Eye (tissue), 1 donor: ENCODE measurements at regions not wholly inside any gene's neighbourhood (a gene's known extent, or its start where the extent isn't known, plus 50 kb on each side); places are given as distances from the start of the nearest gene placed in this dataset.
"Not testable (repeated sequence)": the region's sequence is repeated elsewhere in the genome, so short reads cannot be mapped to it uniquely, and the experiment has no call there.

Experiments
- DNase-seq: peaks from one replicate; pipeline ENCODE4 v3.0.0-alpha.2; 2015

GRCh38 chr5:18745042-18745987 lies 1111.1 kb downstream of the TAF11L14 start:
- DNase-seq, result no peak

DNA sequence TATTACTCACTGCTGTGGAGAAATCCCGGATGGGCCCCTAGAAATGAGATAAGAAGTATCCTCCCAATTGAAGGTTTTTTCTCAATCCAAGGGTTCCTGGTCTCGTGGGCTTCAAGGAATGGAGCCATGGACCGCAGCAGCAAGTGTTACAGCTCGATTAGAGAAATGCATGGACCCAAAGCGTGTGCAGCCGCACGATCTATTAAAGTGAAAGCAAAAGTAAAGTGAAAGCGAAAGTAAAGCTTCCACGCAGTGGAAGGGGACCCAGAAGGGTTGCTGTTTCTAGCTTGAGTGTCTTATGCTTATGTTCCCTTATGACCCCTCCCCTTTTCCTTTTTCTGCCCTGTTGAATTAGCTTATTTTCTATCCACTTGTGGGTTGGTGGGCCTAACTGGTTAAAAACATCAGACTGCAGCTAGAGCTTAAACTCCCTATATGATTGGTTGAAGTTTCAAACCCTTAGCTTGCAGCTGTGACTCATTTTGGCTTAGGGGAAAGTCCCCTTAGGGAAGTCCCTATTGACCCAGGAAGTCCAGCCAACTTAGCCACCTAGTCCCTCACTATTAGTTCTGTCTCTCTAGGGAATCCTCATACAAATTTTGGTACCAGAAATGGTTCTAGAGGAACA lies 1111.8 kb downstream of the TAF11L14 start:
- DNase-seq, result no peak

DNA sequence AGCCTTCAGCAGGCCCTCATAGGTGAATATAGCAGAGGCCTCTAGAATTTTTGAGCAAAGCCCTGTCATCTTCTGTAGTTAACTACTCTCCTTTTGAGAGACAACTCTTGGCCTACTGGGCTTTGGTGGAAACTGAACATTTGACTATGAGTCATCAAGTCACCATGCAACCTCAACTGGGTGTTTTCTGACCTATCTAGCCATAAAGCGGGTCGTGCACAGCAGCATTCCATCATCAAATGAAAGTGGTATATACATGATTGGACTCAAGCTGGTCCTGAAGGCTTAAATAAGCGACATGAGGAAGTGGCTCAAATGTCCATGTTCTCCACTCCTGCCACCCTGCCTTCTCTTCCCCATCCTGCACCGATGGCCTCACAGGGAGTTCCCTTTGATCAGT lies 1115.5 kb downstream of the TAF11L14 start:
- no peak for DNase-seq

- DNase-seq, result no peak
Observed at GRCh38 chr5:18752317-18752716, 1118.1 kb downstream of the TAF11L14 start.

DNA sequence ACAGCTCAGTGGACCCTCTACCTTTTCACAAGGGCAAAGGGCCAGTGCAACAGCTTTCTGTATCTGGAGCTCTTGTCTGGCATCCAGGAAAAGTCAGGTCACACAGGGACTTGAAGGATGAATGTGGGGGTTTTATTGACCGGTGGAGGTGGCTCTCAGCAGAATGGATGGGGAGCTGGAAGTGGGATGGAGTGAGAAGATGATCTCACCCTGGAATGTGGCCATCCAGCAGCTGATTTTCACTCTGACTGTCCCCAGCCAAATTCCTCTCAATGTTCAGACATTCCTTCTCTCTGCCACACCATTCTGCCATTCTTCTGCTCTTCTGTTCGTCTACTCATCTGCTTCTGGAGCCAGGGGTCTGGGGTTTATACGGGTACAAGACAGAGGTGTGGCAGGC lies 1119.9 kb downstream of the TAF11L14 start:
- no peak for DNase-seq

DNA sequence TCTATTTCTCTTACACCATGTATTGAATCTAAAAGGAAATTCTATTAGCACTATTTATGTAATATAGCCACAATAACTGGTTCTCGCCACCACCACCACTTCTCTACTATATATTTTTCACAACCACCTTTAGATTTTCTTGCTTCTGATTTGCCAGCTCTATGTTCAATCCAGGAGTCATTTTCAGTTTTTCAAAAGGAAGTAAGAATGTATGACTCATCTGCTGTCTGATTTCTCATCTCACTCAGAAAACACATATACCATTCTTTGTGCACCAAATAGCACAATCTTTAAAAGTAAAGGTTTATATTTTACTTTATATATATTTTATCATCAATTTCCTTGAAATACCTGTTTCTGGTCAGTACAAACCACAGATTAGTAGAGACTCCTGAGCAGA lies 1127.5 kb downstream of the TAF11L14 start:
- DNase-seq, result no peak

DNA sequence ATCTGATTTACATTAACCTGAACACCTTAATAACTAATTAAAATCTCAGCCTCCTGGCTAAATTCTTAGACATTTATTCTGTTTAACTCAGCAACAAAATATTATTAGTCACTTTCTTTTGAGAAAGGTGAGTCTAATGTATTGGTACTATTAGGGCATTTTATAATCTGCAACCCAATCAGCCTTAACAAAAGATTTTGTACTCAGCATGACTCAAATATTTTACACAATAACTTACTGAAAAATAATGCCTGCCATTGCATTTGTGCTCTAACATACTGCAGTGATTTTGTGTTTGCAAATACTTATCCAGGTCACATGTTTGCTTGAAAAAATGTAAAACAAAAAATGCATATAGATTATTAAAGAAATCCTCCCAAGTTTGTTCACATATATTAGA lies 1129.9 kb downstream of the TAF11L14 start:
- no peak for DNase-seq

GRCh38 chr5:18765304-18765703 lies 1131.0 kb downstream of the TAF11L14 start:
- no peak for DNase-seq

- DNase-seq, result no peak
Observed at GRCh38 chr5:18771097-18771610, 1136.9 kb downstream of the TAF11L14 start.

GRCh38 chr5:18772475-18772874 lies 1138.2 kb downstream of the TAF11L14 start:
- no peak for DNase-seq

GRCh38 chr5:18778225-18778624 lies 1144.0 kb downstream of the TAF11L14 start:
- no peak for DNase-seq

DNA sequence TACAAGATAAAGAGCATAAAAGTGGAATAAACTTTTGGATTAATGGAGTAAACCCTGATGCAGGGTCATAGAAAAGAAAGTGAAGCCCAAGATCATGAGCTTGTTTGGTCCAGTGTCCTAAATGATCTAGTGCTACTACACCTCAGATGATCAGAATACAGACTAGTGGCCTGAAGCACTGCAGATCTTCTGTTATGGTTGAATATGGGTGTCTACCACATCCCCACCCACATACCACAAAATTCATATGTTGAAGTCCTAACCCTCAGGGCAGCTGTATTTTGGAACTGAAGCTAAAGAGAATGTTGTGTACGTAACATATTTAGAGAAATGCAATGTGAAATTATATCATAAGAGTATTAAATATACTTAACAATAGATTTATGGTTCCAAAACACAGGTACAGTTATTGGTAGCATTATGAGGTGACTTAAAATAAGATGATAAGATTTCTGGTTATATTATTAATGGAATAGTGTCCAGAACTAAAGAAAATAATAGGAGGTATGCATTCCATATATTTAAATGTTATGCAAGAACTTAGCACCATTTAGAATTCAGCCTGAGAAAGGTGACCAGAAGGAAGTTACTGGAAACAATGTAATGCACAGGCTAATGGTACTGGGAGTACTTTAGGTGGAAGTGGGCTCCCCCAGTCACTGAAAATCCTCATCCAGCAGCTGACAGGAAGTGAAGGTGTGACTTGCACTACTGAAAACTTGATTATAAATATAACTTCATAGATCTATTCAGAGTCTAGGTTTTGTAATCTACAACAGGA lies 1155.1 kb downstream of the TAF11L14 start:
- no peak for DNase-seq

GRCh38 chr5:18792145-18792544 lies 1157.9 kb downstream of the TAF11L14 start:
- DNase-seq, result no peak

- DNase-seq, result no peak
Observed at GRCh38 chr5:18797222-18797621, 1163.0 kb downstream of the TAF11L14 start.

DNA sequence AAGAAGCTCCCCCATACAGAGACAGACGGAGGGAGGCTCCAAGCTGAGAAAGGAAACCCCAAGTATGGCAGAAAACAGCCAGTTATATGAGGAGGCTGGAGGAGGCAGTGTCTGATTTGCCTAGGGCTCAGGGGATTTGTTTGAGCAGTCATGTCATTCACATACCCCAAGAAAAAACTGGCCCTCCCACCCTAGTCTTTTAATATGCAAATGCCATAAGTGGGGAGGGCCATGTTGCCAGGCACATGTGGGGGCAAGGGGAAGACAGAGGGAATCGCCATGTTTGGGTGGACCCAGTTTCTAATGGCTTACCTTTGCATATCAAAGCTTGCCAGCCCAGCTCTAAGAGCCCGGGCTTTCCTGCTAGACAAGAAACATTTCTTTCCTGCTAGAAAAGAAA lies 1163.8 kb downstream of the TAF11L14 start:
- no peak for DNase-seq

DNA sequence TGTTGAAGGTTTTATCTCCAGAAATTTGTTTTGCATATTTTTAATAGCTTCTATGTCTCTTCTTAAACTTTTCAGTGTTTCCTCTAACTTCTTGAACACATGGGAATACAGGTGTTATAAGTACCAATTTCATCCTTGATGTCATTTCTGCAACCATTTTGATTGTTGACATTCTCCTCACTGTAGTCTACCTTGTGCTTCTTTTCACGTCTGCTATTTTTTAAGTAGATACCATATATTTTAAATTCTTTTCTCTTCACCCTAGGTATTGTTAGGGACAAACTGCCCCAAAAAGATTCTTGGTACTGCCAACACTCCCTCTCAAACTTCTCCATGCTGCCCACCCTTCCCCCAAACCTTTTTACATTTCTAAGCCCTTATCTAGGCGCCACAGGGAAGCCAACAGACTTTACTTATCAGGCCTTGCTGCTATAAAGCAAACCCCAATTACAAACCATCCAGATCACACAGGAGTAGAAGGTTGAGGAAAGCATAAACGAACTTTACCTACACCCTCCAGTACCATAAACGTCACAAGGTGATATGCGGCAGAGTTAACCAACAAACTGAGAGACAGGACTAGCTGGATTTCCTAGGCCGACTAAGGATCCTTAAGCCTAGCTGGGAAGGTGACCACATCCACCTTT lies 1165.3 kb downstream of the TAF11L14 start:
- DNase-seq, result no peak

DNA sequence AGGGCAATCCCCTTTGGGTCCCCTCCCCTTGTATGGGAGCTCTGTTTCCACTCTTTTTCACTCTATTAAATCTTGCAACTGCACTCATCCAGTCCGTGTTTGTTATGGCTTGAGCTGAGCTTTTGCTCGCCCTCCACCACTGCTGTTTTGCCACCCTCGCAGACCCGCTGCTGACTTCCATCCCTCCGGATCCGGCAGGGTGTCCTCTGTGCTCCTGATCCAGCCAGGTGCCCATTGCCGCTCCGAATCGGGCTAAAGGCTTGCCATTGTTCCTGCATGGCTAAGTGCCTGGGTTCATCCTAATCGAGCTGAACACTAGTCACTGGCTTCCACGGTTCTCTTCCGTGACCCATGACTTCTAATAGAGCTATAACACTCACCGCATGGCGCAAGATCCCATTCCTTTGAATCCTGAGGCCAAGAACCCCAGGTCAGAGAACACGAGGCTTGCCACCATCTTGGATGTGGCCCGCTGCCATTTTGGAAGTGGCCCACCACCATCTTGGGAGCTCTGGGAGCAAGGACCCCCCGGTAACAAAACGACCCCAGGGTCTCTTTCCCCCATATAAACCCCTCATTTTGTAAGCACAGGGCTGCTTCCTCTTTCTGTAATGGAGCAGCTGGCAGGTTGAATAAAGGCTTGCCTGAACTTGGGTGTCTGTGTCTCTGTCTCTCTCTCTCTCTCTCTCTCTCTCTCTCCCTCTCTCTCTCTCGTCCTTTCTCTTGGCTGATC lies 1166.2 kb downstream of the TAF11L14 start:
- no peak for DNase-seq

GRCh38 chr5:18801413-18801812 lies 1167.2 kb downstream of the TAF11L14 start:
- not testable (repeated sequence) for DNase-seq

DNA sequence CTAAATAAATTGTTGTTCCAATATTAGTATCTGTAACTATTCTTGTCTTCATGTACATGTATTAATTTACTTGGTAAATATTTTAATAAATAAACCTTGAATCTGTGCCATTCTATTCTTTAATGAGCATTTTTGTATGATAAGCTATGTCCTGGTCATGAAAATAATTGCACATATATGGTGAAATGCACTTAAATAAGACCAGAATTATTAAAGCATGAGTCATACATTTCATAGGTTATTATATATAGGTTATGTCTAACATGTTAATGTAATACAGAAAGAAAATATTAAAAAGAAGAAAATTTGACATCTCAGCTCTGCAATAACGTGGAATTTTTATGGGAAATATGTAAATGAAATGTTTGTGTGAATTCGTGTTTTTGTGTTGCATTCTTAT lies 1168.1 kb downstream of the TAF11L14 start:
- no peak for DNase-seq

DNA sequence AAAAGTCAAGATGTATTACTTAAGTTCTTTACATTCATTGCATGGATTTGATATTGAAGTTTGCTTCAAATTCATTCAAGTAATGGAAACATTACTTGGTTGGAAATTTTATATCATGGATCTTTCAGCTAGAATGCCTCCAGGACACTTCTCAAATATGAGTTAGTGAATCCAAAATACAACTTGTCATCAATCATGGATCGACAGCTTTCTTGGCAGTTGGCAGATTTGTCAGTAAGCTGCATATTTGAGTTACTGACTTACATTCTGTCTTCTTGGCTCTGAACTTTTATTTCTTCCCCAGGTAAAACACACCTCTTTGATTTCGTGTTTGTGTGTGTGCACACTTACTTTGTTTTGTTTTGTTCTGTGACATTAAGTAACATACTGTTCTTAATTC lies 1171.1 kb downstream of the TAF11L14 start:
- no peak for DNase-seq

GRCh38 chr5:18807256-18808149 lies 1173.2 kb downstream of the TAF11L14 start:
- DNase-seq, result no peak
